Skin epidermis (tissue), 12 donors: ENCODE measurements at regions not wholly inside any gene's neighbourhood (a gene's known extent, or its start where the extent isn't known, plus 50 kb on each side); places are given as distances from the start of the nearest gene placed in this dataset.

Experiments used
- H3K27ac ChIP-seq, 21 experiments: fragments of 200-600 bp; sonication (generic) in 11 of 21; one replicate each; pipeline ENCODE4 v1.5.0; 2020; ENCODE audit warnings: mild to moderate bottlenecking in 3 of 21, inconsistent platforms in 2 of 21, moderate library complexity in 2 of 21
- H3K4me3 ChIP-seq, 7 experiments: fragments of 200-600 bp; sonication (generic) in 2 of 7; one replicate each; pipeline ENCODE4 v1.5.0; 2020; ENCODE audit warnings: inconsistent platforms in 2 of 7, mild to moderate bottlenecking in 2 of 7, moderate library complexity in 1 of 7

DNA sequence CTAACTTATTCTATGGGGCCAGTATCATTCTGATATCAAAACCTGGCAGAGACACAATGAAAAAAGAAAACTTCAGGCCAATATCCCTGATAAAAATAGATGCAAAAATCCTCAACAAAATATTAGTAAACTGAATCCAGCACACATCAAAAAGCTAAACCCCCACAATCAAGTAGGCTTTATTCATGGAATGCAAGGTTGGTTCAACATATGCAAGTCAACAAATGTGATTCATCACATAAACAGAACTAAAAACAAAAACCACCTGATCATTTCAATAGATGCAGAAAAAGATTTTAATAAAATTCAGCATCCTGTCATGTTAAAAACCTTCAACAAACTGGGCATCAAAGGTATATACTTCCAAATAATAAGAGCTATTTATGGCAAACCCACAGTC is 133.9 kb upstream of the SSTR4 start:
- H3K27ac ChIP-seq, result no peak overlapping the region
- no peak overlapping the region for H3K4me3 ChIP-seq

DNA sequence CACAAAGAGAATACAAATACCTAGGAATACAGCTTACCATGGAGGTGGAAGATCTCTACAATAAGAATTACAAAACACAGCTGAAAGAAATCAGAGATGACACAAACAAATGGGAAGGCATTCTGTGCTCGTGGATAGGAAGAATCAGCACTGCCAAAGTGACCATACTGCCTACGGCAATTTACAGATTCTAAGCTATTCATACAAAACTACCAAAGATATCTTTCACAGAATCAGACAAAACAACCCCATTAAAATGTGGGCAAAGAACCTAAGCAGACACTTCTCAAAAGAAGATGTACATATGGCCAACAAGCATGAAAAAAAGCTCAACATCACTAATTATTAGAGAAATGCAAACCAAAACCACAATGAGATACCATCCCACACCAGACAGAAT is 133.2 kb upstream of the SSTR4 start:
- no peak overlapping the region for H3K4me3 ChIP-seq
- no peak overlapping the region for H3K27ac ChIP-seq

DNA sequence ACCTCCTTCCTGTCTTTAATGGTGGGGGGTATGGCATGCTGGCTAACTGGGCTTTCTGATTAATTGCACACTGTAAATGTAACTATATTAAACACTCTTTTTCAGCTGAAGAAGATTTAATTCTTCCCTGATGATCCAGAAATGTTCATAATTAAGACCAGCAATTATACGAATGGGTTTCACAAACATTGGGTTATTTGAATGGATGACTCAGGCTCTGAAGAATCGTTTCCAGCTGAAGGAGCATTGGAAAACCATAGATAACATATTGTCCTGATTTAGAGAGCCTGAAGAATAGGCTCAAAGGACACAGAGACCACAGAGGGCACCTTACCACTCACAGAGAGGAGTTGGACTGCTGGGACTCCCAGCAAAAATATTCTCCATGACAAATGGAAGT is 130.7 kb upstream of the SSTR4 start:
- Histone ChIP-seq H3K27ac (peak overlapping the region in 2 of 21 experiments; percentile 29 to 44), H3K4me3 (no peak overlapping the region)

DNA sequence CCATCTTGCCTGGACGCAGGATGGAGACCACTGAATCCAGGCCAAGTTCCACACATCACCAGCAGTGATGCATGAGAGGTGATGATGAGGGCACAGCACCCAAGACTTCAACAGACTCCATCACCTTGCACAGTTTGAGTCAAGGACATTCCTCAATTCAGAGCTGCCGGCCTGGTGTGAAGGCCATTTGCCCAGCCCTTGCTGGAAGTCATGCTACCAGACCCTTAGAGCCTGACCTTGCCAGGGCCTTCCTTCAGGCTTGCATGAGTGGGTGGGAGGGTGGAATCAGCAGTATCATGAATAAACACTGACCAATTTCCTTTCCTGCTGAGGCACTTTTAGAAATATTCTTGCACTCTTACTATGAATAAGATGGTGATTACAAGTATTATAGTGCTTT is 130.2 kb upstream of the SSTR4 start:
- H3K27ac ChIP-seq, result peak overlapping the region in 3 of 21 experiments; percentile 29 to 44 (median 44)
- H3K4me3 ChIP-seq, result no peak overlapping the region

DNA sequence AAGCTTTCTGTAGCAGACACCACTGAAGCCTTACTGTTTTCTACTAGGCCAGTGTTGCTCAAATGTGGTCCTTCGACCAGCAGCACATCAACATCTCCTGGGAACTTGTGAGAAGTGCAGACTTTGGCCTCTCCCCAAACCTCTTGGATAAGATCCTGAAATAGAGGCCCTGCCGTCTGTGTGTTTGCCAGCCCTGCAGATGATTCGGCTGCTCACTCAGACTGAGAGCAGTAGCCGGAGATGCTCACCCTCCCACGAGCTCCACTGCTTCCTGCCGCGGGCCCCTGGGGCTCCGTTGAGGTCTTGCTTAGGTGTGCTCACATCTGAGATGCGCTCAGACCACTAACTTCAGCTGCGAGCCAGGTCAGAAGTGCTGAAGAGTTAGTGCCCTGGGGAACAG is 129.5 kb upstream of the SSTR4 start:
- H3K4me3 ChIP-seq, result no peak overlapping the region
- peak overlapping the region in 2 of 21 experiments; percentile 16 to 44 for H3K27ac ChIP-seq

DNA sequence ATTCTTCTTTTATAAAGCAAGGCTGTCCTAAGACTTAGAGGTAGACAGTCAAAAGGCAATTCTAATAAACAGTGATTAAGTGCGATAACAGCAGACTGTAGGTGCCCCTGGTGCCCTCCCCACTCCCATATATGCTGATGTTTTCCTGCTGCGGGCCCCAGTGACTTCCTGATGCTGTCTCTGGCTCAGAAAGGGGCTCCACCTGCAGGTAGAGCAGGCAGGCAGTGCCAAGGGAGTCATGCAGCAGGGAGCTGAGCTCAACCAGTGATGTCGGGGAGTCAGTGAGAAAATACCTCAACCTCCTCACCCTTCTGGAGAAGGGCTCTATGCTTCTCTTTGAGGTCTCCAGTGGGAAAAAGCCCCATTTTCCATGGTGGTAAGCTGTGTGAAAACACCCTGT is 126.7 kb upstream of the SSTR4 start:
- Histone ChIP-seq H3K4me3 (no peak overlapping the region), H3K27ac (no peak overlapping the region)

DNA sequence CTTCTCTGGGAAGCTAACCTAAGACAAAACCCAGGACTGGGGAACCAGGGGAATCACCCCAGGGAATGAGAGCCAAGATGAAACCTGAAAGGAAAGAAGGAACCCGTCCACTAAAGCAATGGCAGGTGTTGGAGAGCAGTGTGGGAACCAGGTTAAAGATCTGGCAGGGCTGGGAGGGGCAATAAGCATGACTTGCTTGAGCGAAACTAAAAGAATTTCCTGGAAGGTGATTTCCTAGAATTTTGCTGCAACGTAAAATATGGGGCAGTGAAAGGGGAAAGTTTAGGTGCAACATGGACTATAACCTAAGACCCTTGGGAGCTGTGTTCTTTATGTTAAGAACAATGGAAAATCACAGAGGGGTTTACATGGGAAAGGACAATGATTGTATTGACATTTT is 126.2 kb upstream of the SSTR4 start:
- no peak overlapping the region for H3K4me3 ChIP-seq

DNA sequence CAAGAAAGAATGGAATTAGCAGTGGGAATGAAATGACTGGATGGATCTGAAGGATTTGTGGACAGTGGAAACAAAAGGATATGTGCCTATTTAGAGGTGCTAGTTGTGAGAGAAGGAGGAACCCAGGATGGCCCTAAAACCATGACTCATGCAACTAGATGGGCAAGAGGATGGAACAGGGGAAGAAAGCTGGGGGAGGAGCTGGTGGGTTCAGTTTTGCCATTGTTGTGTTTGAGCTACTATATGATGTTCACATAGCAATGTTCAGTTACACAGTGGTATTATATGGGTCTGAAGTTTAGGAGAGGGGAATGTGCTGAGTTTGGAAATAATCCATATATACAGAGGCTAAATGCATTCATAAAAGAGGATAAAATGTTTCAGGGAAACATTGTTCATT is 125.7 kb upstream of the SSTR4 start:
- no peak overlapping the region for H3K27ac ChIP-seq

More for the DNA sequence above, 126.2 kb upstream of the SSTR4 start:
- no peak overlapping the region for H3K27ac ChIP-seq

DNA sequence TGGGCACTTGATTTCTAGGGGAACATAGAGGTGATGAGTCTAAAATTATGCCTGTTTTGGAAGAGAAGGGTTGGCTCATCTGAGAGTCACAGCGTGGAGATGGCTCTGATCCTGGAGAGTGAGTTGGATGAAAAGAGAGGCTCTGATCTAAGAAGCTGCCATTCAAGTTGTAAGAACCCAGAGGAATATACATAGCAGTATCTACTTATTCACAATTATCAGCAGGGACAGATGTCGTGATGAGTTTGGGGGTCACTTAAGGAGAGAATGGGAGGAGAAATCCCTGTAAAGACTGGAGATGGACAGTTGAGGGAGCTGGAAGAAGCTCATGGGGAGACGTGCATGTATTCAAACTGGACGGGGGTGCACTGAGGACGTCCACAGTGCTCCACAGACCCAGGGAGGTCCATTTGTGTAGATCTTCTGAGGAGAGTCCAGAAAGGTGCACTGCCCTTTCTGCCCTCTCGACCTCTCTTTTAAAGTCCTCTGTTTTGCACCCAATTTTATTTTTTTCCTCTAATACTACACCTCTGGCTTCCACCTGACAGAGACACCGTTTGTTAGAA is 124.7 kb upstream of the SSTR4 start:
- Histone ChIP-seq H3K4me3 (no peak overlapping the region), H3K27ac (no peak overlapping the region)

More for the DNA sequence above, 125.7 kb upstream of the SSTR4 start:
- no peak overlapping the region for H3K4me3 ChIP-seq

DNA sequence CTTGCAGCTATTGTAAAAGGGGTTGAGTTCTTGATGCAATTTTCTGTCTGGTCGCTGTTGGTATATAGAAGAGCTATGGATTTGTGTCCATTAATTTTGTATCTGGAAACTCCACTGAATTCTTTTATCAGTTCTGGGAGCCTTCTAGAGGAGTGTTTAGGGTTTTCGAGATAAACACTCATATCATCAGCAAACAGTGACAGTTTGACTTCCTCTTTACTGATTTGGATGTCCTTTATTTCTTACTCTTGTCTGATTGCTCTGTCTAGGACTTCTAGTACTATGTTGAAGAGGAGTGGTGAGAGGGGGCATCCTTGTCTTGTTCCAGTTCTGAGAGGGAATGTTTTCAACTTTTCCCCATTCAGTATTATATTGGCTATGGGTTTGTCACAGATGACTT is 120.8 kb upstream of the SSTR4 start:
- Histone ChIP-seq H3K27ac (no peak overlapping the region), H3K4me3 (no peak overlapping the region)

DNA sequence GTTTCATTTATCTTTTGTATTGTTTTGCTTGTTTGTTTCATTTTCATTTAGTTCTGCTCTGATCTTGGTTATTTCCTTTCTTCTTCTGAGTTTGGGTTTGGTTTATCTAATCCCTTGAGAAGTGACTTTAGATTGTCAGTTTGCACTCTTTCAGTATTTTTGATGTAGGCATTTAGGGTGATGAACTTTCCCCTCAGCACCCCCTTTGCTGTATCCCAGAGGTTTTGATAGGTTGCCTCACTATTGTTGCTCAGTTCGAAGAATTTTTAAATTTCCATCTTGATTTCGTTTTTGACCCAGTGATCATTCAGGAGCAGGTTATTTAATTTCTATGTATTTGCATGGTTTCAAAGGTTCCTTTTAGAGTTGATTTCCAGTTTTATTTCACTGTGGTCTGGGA is 119.6 kb upstream of the SSTR4 start:
- no peak overlapping the region for H3K4me3 ChIP-seq
- H3K27ac ChIP-seq, result no peak overlapping the region

DNA sequence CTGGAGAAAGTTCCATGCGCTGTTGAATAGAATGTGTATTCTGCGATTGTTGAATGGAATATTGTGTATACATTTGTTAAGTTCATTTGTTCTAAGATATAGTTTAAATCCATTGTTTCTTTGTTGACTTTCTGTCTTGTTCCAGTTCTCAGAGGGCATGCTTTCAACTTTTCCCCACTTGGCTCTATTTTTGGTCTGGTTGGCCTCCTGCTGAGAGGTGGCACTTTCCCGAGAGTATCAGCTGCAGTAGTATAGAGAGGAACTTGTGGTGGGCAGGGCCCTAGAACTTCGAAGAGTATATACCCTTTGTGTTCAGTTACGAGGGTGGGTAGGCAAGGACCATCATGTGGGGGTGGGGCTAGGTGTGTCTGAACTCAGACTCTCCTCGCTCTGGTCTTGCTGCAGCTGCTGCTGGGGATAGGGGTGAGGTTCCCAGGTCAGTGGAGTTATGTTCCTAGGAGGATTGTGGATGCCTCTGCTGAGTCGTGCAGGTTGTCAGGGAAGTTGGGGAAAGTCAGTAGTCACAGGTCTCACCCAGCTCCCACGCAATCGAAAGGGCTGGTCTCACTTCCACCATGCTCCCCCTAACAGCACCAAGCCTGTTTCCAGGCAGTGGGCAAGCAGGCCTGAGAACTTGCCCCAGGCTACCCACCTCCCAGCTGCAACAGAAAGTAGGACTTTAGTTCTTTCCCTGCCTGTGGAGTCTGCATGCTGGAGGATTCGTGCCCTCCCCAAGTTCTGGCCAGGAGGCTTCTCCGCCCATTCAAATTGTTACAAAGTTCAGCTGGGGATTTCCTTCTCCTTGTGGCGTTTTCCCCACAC is 118.9 kb upstream of the SSTR4 start:
- Histone ChIP-seq H3K27ac (no peak overlapping the region), H3K4me3 (no peak overlapping the region)

DNA sequence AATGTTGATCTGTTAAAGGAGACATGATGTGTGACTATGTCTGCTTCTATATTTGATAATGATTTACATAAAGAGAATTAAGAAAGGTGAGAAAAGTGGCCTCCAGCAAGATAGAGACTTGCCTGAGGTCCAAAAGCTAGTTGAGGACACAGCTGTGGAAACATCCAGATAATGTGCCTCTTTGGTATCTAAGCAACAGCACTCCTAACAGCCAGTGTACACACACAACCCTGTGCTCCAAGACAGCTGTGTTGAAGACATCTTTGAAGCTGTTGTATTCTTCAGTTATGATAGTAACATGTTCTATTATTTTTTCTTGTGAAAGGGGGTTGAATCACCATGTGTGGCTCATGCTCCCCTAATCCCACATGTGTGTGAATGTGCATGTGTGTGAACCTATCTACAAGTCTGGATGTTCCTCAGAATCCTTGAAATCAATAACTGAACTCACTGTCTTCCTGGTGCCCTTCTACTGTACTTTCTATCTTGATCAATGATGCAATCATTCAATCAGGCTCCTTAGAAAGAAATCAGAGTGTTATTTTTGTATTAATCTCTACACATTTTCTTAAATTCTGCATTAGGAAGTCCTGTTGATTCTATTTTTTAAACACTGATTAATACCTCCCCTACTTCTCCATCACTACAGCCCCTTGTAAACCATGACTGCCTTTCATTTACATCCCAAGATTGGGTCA is 116.7 kb upstream of the SSTR4 start:
- no peak overlapping the region for H3K27ac ChIP-seq
- no peak overlapping the region for H3K4me3 ChIP-seq

DNA sequence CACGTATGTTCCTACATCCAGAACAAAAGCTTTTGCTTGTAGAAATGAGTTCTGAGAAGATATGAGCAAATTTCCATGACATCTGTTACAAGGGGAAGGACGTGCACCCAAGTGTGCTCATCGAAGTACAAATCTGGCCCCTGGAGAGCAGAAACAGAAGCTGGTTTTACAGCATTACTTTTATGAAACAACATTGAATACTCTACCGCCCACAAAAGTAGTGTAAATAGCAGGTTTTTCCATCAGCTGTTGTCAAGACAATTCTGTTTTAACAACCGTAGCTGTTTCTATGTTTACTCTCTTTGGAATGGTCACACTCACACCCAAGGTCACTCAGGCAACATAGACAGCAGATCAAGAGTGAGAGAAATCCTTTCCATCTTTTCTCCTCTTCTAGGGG is 114.2 kb upstream of the SSTR4 start:
- H3K27ac ChIP-seq, result no peak overlapping the region

DNA sequence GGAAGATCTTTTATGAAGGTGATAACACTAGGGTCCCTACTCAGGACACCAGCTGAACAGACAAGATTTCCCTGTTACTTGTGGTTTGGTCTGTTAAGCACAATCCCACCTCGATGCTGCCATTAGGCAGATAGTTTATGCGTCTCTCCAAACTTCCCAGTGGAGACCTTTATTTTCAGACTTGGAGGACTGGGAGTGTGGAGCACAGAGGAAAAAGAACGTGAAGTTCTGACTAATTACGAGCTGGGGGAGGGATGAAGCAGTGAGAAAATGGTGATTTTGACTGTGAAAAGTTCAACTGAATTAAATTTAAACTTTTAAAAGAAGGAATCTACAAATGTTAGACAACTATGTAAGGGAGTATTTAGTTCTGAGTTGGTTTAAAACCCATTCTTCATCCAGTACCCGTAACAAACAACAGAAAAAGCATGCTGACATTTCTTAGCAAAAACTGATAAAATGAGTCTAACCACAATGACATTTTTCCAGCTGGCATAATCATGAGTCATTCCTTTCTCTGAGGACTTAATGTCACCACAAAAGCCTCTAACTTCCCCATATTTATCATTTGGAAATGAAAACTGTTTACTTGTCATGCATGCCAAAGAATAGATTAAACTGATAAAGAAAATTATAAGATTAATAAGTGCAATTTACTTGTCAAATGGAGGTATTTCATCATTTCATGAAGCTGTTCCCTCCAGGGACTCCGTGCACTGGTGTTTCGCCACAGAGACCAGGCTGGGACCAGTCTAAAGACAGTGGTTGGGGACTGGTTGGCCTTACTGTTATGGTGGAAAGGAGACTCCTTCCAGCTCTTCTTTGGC is 113.3 kb upstream of the SSTR4 start:
- Histone ChIP-seq H3K27ac (peak overlapping the region in 2 of 21 experiments; percentile 30 to 41), H3K4me3 (no peak overlapping the region)

More for the DNA sequence above, 114.2 kb upstream of the SSTR4 start:
- H3K4me3 ChIP-seq, result no peak overlapping the region

DNA sequence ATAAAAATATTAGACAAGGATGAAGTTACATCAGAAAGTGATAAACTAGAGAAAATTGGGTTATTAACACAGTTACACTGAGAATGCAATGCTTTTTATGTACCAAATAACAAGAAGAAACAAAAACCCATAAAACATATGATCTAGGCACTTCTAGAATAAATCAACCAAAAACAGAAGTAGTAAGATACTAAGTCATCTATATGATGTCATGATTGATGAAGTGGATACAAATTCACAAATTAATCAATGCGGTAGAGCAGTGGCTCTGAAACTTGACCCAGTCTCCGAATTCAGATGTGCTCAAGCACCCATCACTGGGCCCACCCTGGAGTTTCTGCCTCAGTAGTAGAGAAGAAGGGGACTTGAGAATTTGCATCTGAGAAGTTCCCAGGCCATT is 112.1 kb upstream of the SSTR4 start:
- Histone ChIP-seq H3K27ac (no peak overlapping the region), H3K4me3 (no peak overlapping the region)

DNA sequence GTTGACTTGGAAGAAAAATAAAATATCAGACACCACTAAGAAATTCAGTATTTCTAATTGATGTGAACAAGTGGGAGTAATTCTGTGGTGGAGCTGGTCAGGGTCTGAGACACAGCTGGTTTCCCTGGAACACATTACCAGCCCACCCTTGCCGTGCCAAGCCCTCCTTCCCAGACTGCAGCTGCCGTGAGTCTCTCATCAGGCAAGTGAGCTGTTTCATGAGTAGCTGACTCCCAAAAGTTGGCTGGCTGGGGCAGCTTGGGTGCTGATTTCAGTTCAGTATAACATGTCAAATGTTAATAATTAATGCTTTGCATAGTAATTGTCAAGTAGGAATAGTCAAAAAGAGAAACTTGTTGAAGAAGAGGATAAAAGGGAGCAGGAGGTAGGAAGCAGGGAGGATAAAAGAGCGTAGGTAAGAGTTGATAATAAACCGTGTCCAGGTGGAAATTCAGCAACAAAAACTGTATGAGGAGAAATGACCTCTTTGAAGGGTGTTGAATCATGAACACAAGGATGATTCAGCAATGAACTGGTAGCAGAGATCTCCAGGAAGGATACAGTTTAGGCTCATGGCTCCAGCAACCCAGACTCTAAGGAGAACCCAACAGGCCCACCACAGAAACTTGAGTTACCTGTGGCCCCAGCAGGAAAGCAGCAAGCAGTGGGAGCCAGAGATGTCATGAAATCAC is 110.9 kb upstream of the SSTR4 start:
- Histone ChIP-seq H3K4me3 (no peak overlapping the region), H3K27ac (no peak overlapping the region)

DNA sequence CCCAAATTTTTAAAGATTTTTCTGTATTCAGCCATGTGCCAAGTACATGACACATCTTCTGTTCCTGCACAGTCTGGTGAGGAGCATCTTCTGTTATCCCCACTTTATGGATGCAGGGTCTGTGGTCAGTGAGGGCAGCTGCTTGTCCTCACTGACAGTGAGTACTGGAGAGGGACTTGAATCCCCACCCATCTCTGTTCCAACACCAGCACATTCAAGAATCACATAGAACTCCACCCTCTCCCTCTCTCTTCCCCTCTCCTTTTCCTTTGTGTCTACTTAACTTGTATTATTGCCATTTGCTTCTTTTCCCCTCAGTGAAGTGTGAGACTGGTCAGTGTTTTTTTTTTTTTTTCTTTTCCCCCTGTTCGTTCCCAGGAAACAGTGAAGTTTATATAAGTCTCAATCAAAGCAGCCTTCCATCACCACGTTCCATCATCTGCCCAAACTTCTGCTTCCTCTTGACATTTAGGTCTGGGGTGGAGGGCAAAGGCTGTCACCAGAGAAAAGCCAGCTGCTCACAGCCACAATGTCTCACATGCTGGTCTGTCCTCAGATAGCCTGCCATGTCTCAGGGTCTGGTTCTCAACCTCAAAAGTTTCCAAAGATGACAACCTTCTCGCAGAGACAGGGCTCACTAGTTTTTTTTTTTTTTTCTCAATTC is 110.0 kb upstream of the SSTR4 start:
- Histone ChIP-seq H3K4me3 (no peak overlapping the region), H3K27ac (no peak overlapping the region)

DNA sequence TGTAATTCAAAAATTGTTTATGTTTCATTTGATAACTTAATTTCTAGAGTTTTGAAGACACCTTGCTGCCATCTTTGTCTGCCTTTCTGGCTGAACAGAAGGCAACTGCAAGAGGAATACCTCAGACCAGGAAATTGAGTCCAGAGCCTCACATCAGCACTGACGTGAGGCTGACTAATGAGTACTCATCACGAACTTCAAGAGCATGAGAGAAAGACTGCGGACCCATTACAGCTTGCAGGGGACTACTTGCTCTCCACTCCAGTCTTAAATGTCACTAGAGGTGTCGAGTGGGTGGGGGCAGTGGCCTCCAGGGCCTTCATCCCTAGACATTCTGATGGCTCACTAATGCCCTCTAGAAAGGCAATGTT is 109.5 kb upstream of the SSTR4 start:
- Histone ChIP-seq H3K27ac (no peak overlapping the region), H3K4me3 (no peak overlapping the region)
